ENCODE measurements at regions not wholly inside any gene's neighbourhood (a gene's known extent, or its start where the extent isn't known, plus 50 kb on each side); places are given as distances from the start of the nearest gene placed in this dataset.

GRCh38 chr5:149441986-149442385, 62.9 kb upstream of the IL17B start:
- no peak for TF ChIP-seq CTCF (IDR thresholded peaks at IDR 0.05; ENCODE audit: insufficient read depth, low read depth, low read length, missing control alignments)
- H3K4me3 ChIP-seq (ENCODE audit: low read length): no peak overlapping the region
- DNase-seq (ENCODE audit: low read depth): peak; percentile 91

GRCh38 chr5:149441194-149441753, 62.2 kb upstream of the IL17B start:
- no peak for TF ChIP-seq CTCF (IDR thresholded peaks at IDR 0.05; ENCODE audit: insufficient read depth, low read depth, low read length, missing control alignments)
- no peak overlapping the region for H3K4me3 ChIP-seq (ENCODE audit: low read length)
- no peak for DNase-seq (ENCODE audit: low read depth)

- peak; percentile 98 for DNase-seq (ENCODE audit: low read depth)
- TF ChIP-seq CTCF (IDR thresholded peaks at IDR 0.05; ENCODE audit: insufficient read depth, low read depth, low read length, missing control alignments): peak; percentile 78
- peak overlapping the region; percentile 25 for H3K4me3 ChIP-seq (ENCODE audit: low read length)
Observed at GRCh38 chr5:149439899-149440542, 60.9 kb upstream of the IL17B start.

- H3K4me3 ChIP-seq (ENCODE audit: low read length): no peak overlapping the region
- no peak for TF ChIP-seq CTCF (IDR thresholded peaks at IDR 0.05; ENCODE audit: insufficient read depth, low read depth, low read length, missing control alignments)
- DNase-seq (ENCODE audit: low read depth): peak; percentile 86
Observed at GRCh38 chr5:149438711-149439132, 59.6 kb upstream of the IL17B start.

GRCh38 chr5:149438281-149438680, 59.2 kb upstream of the IL17B start:
- no peak for DNase-seq (ENCODE audit: low read depth)
- TF ChIP-seq CTCF (IDR thresholded peaks at IDR 0.05; ENCODE audit: insufficient read depth, low read depth, low read length, missing control alignments): no peak
- H3K4me3 ChIP-seq (ENCODE audit: low read length): no peak overlapping the region

GRCh38 chr5:149437391-149438040, 58.4 kb upstream of the IL17B start:
- no peak overlapping the region for H3K4me3 ChIP-seq (ENCODE audit: low read length)
- no peak for DNase-seq (ENCODE audit: low read depth)
- no peak for TF ChIP-seq CTCF (IDR thresholded peaks at IDR 0.05; ENCODE audit: insufficient read depth, low read depth, low read length, missing control alignments)
